ENCODE measurements at regions not wholly inside any gene's neighbourhood (a gene's known extent, or its start where the extent isn't known, plus 50 kb on each side); places are given as distances from the start of the nearest gene placed in this dataset.
"Not testable (repeated sequence)": the region's sequence is repeated elsewhere in the genome, so short reads cannot be mapped to it uniquely, and the experiment has no call there.

- DNase-seq = no peak
Measured at GRCh38 chr5:97545446-97545845, 362.4 kb upstream of the RIOK2 start.

- DNase-seq = no peak
Measured at GRCh38 chr5:97545886-97546535, 363.0 kb upstream of the RIOK2 start.

- DNase-seq = no peak
Measured at GRCh38 chr5:97547430-97547829, 364.4 kb upstream of the RIOK2 start.

- no peak for DNase-seq
Measured at GRCh38 chr5:97547999-97548738, 365.1 kb upstream of the RIOK2 start.

- no peak for DNase-seq
Measured at GRCh38 chr5:97548739-97549080, 365.7 kb upstream of the RIOK2 start.

- DNase-seq = no peak
Measured at GRCh38 chr5:97549496-97549895, 366.4 kb upstream of the RIOK2 start.

- DNase-seq = no peak
Measured at GRCh38 chr5:97550164-97550563, 367.1 kb upstream of the RIOK2 start.

GRCh38 chr5:97550818-97551217 is 367.8 kb upstream of the RIOK2 start:
- no peak for DNase-seq

- no peak for DNase-seq
Measured at GRCh38 chr5:97553604-97554452, 370.8 kb upstream of the RIOK2 start.

- DNase-seq = no peak
Measured at GRCh38 chr5:97554977-97555643, 372.1 kb upstream of the RIOK2 start.

- DNase-seq = no peak
Measured at GRCh38 chr5:97555644-97555981, 372.6 kb upstream of the RIOK2 start.

- DNase-seq = no peak
Measured at GRCh38 chr5:97559827-97560598, 377.0 kb upstream of the RIOK2 start.

- no peak for DNase-seq
Measured at GRCh38 chr5:97560599-97560993, 377.5 kb upstream of the RIOK2 start.

GRCh38 chr5:97563050-97563657 is 380.1 kb upstream of the RIOK2 start:
- DNase-seq = no peak

GRCh38 chr5:97568382-97568781 is 385.3 kb upstream of the RIOK2 start:
- DNase-seq = no peak

- no peak for DNase-seq
Measured at GRCh38 chr5:97570242-97570641, 387.2 kb upstream of the RIOK2 start.

GRCh38 chr5:97575322-97575721 is 392.3 kb upstream of the RIOK2 start:
- DNase-seq = no peak

GRCh38 chr5:97576956-97577355 is 393.9 kb upstream of the RIOK2 start:
- no peak for DNase-seq

- not testable (repeated sequence) for DNase-seq
Measured at GRCh38 chr5:97579977-97580376, 396.9 kb upstream of the RIOK2 start.

GRCh38 chr5:97580746-97581145 is 397.7 kb upstream of the RIOK2 start:
- DNase-seq = no peak

GRCh38 chr5:97591781-97592180 is 408.7 kb upstream of the RIOK2 start:
- no peak for DNase-seq

GRCh38 chr5:97600486-97600885 is 417.4 kb upstream of the RIOK2 start:
- DNase-seq = no peak

Measured in activated T-cell treated with anti-CD3 and anti-CD28 coated beads, Interleukin-2, amount 50 U/mL, for 48 hours (primary cell).